NK-92 treated with Interleukin-12 subunit alpha and Interleukin-12 subunit beta, amount 100 ng/mL, for 24 hours (cell line): ENCODE measurements at regions not wholly inside any gene's neighbourhood (a gene's known extent, or its start where the extent isn't known, plus 50 kb on each side); places are given as distances from the start of the nearest gene placed in this dataset.
"Not testable (repeated sequence)": the region's sequence is repeated elsewhere in the genome, so short reads cannot be mapped to it uniquely, and the experiment has no call there.

ENCODE experiments used
- DNase-seq: peaks from one replicate; lab custom pipeline; 2025; lab: John Stamatoyannopoulos, UW

DNA sequence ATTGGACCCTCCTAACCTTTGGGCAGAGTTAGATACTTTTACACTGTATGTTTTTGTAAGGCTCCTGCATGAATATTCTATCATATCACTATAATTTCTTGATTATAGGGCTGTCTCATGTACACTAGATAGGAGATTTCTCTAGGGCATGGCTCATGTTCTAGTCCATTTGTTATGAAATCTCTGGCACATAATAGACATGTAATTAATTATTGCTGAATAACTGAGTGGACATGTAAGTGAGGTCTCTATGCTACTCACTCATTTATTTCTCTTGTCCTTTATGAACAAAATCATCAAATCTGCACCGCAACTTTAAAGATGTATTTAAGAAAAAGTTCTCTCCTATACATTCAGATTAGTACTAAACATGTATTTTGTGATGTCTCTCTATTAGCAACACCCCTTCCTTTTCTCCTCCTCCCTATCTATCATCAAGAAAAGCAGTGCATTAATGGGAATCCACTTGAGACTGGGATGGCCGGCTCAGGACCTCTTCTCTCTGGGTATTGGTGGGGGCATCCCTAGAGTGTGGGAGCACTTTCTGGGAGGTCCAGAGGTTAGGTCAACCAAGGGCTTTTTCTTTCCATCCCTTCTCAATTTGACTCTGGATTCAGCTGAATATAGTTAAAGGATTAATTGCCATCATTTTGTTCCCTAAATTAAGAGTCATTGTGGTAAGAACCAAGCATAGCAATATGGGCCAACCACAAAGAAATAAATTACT lies 168.0 kb upstream of the HMGA2 start:
- DNase-seq = no peak

DNA sequence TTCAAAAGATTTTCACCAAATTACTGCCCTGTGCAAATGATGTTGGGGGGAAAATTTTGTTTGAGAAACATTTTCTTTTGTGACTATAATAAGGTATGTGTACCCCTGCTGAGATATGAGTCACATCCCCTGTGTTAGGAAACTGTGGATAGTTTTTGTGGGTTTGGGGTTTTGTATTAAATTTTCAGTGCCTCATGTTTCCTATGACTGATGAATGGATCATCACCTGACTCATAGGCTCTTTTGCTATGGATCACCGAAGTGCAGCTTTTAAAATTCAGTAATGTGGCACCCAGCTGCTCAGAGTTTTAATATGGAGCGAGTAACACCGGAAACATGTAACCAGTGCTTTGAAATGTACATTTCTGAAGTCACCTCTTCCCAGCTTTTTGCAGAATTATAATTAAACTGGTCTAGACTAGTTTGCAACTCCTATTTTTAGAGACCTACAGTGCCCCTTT lies 167.4 kb upstream of the HMGA2 start:
- no peak for DNase-seq

GRCh38 chr12:65657635-65658034 lies 166.6 kb upstream of the HMGA2 start:
- DNase-seq = no peak

- DNase-seq = no peak
Observed at GRCh38 chr12:65658360-65658759, 165.9 kb upstream of the HMGA2 start.

DNA sequence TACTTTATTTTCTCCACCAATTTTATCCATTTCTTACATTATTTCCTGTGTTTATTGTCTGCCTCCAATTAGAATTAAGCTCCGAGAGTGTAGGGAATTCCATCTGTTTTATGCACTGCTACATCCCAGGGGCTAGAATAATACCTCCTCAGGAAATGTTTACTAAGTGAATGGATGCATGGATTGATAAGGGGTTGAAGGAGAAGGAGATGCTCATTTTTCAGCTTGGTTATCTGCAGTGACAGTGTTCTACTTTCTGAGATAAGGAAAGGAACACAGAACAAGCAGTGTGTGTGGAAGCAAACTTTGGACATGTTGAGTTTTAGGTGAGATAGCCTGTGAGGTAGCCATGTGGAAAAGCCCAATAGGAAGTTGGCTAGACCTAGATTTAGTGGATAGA lies 164.6 kb upstream of the HMGA2 start:
- no peak for DNase-seq

GRCh38 chr12:65660096-65660495 lies 164.2 kb upstream of the HMGA2 start:
- no peak for DNase-seq

- DNase-seq = no peak
Observed at GRCh38 chr12:65660836-65661235, 163.4 kb upstream of the HMGA2 start.

DNA sequence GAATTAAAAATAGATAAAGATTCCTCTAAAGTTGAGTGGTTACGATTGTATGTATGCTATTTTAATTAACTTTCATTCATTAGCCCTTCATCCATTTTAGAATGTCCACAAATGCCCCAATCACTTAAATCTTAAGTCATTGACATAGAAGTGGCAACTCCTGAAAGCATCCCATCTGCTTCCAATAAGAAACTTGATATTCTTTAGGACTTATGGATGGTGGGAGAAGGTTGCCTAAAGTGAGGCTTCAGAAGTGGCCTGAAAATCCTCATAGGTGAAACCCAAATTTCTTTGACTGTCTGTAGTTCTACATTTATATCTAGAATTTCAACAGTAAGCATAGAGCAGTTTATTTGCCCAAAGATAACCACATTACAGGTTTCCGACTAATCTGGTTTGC lies 161.7 kb upstream of the HMGA2 start:
- no peak for DNase-seq

DNA sequence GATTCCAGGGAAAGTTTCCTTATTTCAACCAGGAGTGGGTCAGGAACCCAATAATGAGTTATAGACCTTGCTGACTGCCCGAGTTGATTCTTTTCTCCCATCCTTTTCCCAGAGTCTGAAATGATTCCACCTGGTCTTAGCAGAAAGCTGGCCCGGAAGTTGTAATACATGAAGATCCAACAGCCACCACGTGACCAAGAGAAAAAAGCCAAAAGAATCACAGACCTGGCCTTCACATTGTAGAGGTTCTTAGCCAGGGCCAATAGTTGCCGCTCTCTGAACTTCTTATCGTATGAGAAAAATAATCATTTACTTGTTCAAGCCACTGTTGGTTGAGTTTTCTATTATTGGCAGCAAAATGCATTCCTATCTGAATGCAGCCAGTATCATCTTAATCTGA lies 161.2 kb upstream of the HMGA2 start:
- no peak for DNase-seq

GRCh38 chr12:65663648-65664047 lies 160.6 kb upstream of the HMGA2 start:
- DNase-seq = no peak

DNA sequence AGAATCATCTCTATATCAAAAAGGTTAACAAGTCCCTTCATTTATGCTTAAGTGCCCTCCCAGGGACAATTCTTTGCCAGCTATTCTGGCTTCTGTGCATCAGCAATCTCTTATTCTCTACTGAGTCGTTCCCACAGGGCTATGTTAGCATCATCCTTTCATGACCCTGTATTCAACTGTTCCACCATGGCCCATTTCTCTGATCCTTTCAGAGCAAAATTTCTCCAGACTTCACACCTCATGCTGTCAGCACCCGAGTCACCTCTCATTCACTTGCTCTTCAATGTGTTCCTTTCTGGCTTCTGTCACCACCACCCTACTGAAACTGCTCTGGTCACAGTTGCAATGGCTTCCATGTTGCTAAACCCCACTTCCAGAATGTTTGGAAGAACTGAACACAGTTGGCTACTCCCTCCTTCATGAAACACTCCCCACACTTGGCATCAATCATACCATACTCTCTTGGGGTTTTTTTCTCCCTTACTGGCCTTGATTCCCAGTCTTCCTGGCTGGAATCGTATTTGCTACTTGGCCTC lies 159.5 kb upstream of the HMGA2 start:
- no peak for DNase-seq

- peak; percentile 3 for DNase-seq
Observed at GRCh38 chr12:65665817-65666216, 158.5 kb upstream of the HMGA2 start.

GRCh38 chr12:65666876-65667275 lies 157.4 kb upstream of the HMGA2 start:
- DNase-seq = no peak

DNA sequence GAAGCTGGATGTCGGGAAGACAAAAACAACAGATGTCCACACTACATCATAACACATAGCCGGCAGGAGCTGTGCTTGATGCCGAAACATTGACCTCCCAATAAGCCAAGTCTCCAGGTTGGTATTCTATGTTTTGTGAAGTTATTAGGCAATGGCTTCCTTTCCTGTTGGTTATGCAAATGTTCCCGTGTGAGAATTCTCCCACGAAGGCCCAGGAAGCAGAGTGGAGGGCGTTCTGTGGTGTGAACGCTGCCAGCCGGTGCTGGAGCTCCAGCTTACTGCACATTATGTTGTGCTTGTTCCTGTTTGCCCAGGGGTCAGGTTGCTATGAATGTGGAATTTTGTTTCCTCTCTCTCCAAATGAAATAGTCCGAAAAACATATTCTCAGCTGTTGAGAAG lies 156.4 kb upstream of the HMGA2 start:
- DNase-seq = no peak

- no peak for DNase-seq
Observed at GRCh38 chr12:65668981-65669695, 155.1 kb upstream of the HMGA2 start.

DNA sequence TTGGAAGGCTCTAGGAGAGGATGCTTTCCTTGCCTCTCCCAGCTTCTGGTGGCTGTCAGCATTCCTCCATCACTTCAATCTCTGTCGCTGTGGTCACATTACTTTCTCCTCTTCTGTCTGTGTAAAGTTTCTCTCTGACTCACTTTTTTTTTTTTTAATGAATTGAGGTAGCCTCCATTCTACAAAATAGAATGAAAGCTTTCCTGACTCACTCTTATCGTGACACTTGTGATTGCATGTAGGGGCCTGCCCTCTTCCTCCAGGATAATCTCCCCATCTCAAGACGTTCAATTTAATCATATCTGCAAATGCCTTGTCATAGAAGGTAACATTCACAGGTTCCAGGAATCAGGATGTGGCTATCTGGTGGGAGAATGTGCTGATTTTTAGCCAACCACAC lies 153.5 kb upstream of the HMGA2 start:
- no peak for DNase-seq

- no peak for DNase-seq
Observed at GRCh38 chr12:65672441-65672840, 151.8 kb upstream of the HMGA2 start.

- DNase-seq = no peak
Observed at GRCh38 chr12:65673156-65673690, 151.1 kb upstream of the HMGA2 start.

GRCh38 chr12:65673732-65674131 lies 150.6 kb upstream of the HMGA2 start:
- no peak for DNase-seq

DNA sequence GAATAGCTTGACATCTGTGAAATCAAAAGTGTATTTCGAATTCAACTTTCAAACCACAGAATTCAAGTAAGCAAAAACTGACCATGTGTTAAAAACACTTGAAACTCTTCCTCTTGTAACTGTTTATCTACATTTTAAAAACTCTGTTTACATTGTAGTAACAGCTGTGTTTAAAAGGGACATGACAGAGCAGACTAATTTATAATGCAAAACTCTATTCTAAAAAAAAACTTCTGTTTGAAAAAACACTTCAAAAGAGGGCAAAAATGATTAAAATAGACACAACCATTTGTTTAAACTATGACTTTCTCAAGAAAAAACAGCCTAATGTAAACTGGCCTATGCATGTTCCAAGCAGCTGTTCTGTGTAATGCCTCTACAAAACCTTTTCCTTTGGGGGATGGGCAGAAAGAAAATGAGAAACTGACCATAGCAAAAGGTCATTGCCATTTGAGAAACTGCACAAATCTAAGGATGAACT lies 149.1 kb upstream of the HMGA2 start:
- DNase-seq = no peak

DNA sequence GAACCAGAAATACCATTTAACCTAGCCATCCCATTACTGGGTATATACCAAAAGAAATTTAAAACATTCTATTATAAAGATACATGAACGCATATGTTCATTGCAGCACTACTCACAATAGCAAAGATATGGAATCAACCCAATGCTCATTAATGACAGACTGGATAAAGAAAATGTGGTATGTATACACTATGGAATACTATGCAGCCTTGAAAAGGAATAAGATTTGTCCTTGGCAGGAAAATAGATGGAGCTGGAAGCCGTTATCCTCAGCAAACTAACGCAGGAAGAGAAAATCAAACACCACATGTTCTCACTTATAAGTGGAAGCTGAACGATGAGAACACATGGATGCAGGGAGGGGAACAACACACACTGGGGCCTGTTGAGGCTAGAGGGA lies 146.1 kb upstream of the HMGA2 start:
- not testable (repeated sequence) for DNase-seq

DNA sequence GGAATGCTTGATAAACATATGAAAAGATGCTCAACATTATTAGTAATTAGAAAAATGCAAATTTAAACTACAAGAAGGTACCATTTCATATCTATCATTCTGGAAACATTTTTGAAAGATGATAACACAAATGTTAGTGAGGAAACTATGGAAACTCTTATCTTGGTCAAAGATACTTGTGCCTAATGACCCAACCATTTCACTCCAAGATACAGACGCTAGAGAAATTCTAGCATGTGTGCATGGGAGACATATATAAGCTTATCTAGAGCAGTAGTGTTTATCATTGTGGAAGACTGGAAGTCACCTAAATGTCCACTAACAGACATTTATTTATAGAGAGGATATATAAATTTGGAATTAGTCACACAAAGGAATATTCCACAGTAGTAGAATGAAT lies 143.1 kb upstream of the HMGA2 start:
- no peak for DNase-seq

DNA sequence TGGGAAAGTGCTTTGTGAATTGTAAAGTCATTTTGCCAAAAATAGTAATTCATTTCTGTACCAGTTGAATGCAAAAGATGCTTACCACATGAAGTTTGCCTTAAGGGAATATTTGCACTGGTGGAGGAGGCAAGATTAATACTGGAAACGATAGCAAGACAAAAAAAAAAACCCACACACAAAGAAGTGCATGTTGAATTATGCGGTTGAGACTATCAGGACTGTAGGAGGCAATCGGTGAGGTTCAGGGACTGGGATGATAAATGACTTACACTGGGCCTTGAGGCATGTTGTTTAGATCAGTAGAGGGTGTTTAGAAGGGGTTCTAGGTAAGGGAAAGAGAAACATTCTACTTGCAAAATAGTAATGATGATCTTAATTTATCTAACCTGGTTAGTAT lies 142.2 kb upstream of the HMGA2 start:
- DNase-seq = no peak
